ENCODE measurements at regions not wholly inside any gene's neighbourhood (a gene's known extent, or its start where the extent isn't known, plus 50 kb on each side); places are given as distances from the start of the nearest gene placed in this dataset.

GRCh38 chr4:115883231-115883630, 769.8 kb upstream of the NDST4 start:
- DNase-seq = no peak

GRCh38 chr4:115873048-115873447, 759.6 kb upstream of the NDST4 start:
- no peak for DNase-seq

GRCh38 chr4:115871596-115871995, 758.2 kb upstream of the NDST4 start:
- DNase-seq = no peak

GRCh38 chr4:115866364-115866896, 753.0 kb upstream of the NDST4 start:
- DNase-seq = no peak

- no peak for DNase-seq
These were observed 752.3 kb upstream of the NDST4 start for GRCh38 chr4:115865736-115866135.

GRCh38 chr4:115852767-115853091, 739.3 kb upstream of the NDST4 start:
- DNase-seq = no peak

GRCh38 chr4:115851918-115852766, 738.7 kb upstream of the NDST4 start:
- DNase-seq = peak; percentile 69

GRCh38 chr4:115850799-115851509, 737.5 kb upstream of the NDST4 start:
- DNase-seq = no peak

- no peak for DNase-seq
These were observed 730.8 kb upstream of the NDST4 start for GRCh38 chr4:115844180-115844579.

- no peak for DNase-seq
These were observed 728.5 kb upstream of the NDST4 start for GRCh38 chr4:115841871-115842270.

GRCh38 chr4:115834441-115834840, 721.0 kb upstream of the NDST4 start:
- DNase-seq = no peak

- no peak for DNase-seq
These were observed 711.2 kb upstream of the NDST4 start for GRCh38 chr4:115824630-115825029.

GRCh38 chr4:115803825-115804224, 690.4 kb upstream of the NDST4 start:
- no peak for DNase-seq

- no peak for DNase-seq
These were observed 677.4 kb upstream of the NDST4 start for GRCh38 chr4:115790812-115791211.

GRCh38 chr4:115781528-115782146, 668.2 kb upstream of the NDST4 start:
- no peak for DNase-seq

- no peak for DNase-seq
These were observed 667.4 kb upstream of the NDST4 start for GRCh38 chr4:115780835-115781234.

- no peak for DNase-seq
These were observed 666.8 kb upstream of the NDST4 start for GRCh38 chr4:115780268-115780667.

GRCh38 chr4:115770046-115770543, 656.7 kb upstream of the NDST4 start:
- DNase-seq = no peak

- no peak for DNase-seq
These were observed 656.0 kb upstream of the NDST4 start for GRCh38 chr4:115769396-115769795.

GRCh38 chr4:115763051-115763450, 649.6 kb upstream of the NDST4 start:
- DNase-seq = no peak

- DNase-seq = no peak
These were observed 645.8 kb upstream of the NDST4 start for GRCh38 chr4:115759231-115759630.

GRCh38 chr4:115749404-115749803, 636.0 kb upstream of the NDST4 start:
- no peak for DNase-seq

- DNase-seq = no peak
These were observed 627.4 kb upstream of the NDST4 start for GRCh38 chr4:115740806-115741205.

All from islet precursor cell (in vitro differentiated cells).